ENCODE measurements at regions not wholly inside any gene's neighbourhood (a gene's known extent, or its start where the extent isn't known, plus 50 kb on each side); places are given as distances from the start of the nearest gene placed in this dataset.
"Not testable (repeated sequence)": the region's sequence is repeated elsewhere in the genome, so short reads cannot be mapped to it uniquely, and the experiment has no call there.

- DNase-seq: no peak
These were observed 443.7 kb upstream of the GRM3 start for GRCh38 chr7:86199881-86200614.

DNA sequence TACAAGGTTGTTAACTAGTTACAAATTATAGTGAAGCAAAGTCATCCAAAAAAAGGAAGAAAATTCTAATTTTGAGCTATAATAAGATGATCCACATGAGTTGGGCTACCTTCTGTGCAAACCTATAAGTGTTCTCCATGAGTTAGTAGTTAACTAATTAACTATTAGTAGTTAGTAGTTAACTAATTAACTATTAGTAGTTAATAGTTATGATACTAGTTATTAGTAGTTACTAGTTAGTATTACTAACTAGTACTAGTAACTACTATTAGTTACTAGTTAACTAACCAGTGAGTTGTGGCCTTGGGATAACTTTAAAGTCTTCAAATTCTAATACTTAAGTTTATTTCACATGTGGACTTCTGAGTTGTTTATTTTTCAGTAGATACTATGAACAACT lies 453.4 kb upstream of the GRM3 start:
- DNase-seq: no peak

DNA sequence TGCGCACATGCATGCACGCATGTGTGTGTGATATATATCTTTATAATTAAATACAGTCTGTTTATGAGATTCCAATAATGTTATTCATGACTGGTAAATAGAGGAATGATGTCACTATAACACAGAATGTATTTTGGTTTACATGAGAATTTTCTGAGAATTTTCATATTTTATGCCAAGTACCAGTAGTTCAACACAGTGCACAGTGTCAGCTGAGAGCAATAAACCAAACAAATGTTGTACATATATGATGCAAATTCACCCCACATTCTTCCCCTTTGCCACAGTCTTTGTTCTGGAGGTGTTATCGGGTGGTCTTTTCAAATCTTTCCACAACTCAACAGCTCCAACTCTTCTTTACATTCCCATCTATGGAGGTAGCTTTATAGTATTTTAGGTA lies 462.2 kb upstream of the GRM3 start:
- DNase-seq: no peak

GRCh38 chr7:86164827-86165226 lies 478.9 kb upstream of the GRM3 start:
- no peak for DNase-seq

DNA sequence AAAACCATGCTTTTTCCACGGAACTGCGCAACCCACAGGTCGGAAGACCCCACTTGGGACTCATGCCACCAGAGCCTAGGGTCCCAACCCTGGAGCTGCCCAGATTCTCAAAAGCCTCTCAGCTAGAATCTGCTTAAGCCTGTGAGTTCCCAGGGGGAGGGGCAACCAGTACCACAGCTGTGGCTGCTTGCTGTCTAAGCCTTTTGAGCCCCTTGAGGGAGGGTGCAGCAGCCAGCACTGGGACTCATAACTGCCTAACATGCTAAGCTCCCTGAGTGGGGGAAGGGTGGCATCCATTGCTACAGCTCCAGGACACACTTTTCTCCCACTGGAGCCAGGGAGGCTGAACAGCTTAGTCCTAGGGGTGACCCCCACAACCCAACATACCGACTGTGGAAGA lies 485.6 kb upstream of the GRM3 start:
- DNase-seq: no peak

GRCh38 chr7:86155623-86156022 lies 488.1 kb upstream of the GRM3 start:
- no peak for DNase-seq

DNA sequence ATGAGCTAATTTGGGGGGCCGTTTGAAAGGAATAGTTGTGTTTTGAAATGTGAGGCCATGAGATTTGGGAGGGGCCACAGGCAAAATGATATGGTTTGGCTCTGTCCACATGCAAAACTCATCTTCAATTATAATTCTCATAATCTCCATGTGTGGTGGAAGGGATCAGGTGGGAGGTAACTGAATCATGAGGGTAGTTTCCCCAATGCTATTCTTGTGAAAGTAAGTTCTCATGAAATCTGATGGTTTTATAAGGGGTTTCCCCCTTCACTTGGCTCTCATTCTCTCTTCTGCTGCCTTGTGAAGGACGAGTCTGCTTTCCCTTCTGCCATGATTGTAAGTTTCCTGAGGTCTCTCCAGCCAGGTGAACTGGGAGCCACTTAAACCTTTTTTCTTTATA lies 490.8 kb upstream of the GRM3 start:
- no peak for DNase-seq

DNA sequence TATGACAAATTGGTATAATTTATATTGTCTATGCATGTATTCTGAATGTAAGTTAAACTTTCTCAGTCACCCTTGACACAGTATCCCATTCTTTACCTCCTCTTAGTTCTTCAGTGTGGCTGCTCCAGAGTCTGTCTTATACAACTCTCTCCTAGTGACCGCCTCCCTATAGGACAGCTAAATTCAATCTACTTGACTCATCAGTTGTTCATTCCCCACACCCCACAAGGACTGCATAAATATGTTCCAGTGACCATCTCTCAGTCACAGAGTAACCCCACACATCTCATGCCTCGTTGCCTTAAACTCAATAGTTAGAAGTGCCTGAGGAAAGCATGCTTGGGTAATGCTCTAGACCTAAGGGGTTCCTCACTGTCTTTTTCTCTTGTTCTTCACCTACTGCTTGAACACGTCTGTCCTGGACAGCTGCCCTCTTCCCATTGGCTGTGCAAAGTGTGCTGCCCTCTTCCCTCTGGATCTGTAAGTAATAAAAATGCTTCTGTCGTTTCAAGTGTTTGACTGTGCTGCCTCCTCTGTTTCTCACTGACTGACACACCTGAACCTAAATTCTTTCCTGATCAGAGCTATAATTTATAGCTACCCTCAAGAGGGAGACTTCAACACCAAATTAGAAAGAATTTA lies 494.6 kb upstream of the GRM3 start:
- DNase-seq: no peak

- DNase-seq: no peak
These were observed 495.2 kb upstream of the GRM3 start for GRCh38 chr7:86148501-86148900.

GRCh38 chr7:86137343-86137742 lies 506.4 kb upstream of the GRM3 start:
- no peak for DNase-seq

DNA sequence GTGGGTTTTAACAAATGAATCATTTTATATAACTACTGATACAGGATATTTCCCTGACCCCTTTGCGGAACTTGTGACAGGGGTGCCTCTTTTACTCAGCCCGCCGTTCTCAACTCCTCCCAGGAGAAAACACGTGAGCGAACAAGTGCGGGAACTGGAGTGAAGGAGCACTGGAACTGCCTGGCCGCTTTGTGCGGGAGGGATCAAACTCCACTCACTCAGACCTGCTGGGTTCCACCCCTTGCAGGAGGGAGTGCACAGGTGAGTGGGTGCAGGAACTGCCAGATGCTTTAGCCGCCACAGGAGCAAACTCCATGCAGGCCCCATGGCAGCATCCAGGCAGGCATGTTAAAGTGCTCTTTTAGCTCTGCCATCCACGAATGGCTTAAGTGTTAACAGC lies 513.4 kb upstream of the GRM3 start:
- DNase-seq: no peak

DNA sequence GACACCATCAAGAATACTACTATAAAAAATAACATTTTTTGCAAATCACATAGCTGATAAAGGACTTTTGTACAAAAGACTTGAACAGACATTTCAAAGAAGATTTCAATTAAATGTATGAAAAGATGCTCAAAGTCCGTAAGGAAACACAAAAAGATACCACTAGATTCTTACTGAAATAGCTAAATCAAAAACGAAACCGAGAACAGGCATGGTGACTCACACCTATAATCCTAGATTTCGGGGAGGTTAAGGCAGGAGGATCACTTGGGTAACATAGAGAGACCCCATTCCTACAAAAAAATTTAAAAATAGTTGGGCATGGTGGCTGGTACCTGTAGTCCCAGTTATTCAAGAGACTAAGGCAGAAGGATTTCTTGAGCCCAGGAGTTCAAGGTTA lies 520.2 kb upstream of the GRM3 start:
- no peak for DNase-seq

GRCh38 chr7:86094166-86094669 lies 549.5 kb upstream of the GRM3 start:
- no peak for DNase-seq

GRCh38 chr7:86091369-86091768 lies 552.3 kb upstream of the GRM3 start:
- DNase-seq: no peak

DNA sequence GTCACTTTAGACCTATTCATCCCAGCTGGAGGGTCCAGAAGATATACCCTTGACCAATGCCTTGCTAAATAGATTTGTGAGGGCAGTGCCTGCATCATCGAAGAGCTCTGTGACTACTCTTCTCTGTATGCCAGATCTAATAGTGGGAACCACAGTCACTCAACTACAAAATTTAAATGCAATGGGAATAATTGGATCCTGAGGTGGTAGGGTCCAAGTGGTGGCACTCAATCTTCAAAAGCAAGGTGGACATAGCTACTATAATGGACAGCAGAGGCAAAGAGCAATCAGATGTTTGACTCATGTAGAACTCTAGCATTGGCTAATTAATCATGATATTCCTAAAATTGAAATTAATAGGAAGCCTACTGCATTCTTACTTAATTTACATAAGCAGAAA lies 554.3 kb upstream of the GRM3 start:
- no peak for DNase-seq

DNA sequence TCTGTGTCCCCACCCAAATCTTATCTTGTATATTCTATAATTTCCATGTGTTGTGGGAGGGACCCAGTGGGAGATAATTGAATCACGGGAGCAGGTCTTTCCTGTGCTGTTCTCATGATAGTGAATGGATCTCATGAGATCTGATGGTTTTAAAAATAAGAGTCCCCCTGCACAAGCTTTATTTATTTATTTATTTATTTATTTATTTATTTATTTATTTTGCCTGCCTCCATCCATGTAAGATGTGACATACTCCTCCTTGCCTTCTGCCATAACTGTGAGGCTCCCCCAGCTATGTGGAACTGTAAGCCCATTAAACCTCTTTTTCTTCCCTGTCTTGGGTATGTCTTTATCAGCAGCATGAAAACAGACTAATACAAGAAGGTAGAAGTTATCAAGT lies 579.1 kb upstream of the GRM3 start:
- DNase-seq: not testable (repeated sequence)

DNA sequence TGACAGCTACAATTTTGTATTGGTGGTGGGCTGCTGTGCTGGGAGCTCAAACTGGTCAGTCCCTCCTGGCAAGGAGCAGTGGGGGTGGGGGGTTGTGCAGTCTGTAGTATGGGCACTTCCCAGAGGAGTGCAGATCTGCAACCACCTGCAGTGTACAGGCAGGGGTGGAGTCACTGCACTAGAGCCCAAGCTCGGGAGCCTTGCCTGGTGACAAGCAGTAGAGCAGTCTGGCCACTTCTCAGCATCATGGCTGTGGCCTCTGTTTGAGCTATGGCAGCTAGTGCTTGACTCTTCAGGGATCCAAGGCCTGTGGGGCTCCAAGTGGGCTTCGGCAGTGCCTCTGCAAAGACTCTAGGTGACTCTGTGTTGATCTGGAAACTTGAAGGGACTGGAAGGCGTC lies 585.1 kb upstream of the GRM3 start:
- DNase-seq: no peak

DNA sequence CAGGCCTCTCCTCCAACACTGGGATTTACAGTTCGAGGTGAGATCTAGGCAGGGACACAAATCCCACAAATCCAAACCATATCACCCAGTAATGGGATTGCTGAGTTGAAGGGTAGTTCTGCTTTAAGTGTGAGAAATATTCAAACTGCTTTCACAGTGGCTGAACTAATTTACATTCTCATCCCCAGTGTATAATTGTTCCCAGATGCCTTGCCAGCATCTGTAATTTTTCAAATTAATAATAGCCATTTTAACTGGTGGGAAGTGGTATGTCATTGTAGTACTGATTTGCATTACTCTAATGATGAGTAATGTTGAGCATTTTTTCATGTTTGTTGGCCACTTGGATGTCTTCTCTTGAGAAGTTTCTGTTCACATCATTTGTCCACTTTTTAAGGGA lies 592.8 kb upstream of the GRM3 start:
- DNase-seq: no peak

DNA sequence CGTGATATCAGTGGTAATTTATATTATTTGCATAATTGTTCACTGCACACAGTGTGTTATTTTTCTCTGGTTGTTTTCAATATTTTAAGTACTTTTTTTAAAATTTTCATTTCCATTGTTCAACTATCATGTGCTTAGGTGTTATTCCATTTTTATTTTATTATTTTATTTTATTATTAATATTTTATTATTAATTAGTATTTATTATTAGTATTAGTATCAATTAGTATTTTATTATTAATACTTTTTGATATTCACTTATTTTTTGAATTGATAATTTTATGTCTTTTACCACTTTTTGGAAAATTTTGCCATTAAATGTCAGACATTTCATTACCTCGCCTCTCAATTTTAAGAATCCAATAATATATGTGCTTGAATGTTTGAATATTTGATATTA lies 593.8 kb upstream of the GRM3 start:
- no peak for DNase-seq

DNA sequence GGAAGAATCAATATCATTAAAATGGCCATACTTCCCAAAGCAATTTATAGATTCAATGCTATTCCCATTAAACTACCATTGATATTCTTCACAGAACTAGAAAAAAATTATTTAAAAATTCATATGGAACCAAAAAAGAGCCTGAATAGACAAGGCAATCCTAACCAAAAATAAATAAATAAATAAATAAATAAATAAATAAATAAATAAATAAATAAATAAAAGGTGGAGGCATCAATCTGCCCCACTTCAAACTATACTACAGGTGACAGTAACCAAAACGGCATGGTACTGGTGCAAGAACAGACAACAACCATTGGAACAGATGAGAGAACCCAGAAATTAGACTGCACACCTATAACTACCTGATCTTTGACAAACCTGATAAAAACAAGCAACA lies 598.5 kb upstream of the GRM3 start:
- not testable (repeated sequence) for DNase-seq

GRCh38 chr7:86025807-86026206 lies 617.9 kb upstream of the GRM3 start:
- DNase-seq: no peak

DNA sequence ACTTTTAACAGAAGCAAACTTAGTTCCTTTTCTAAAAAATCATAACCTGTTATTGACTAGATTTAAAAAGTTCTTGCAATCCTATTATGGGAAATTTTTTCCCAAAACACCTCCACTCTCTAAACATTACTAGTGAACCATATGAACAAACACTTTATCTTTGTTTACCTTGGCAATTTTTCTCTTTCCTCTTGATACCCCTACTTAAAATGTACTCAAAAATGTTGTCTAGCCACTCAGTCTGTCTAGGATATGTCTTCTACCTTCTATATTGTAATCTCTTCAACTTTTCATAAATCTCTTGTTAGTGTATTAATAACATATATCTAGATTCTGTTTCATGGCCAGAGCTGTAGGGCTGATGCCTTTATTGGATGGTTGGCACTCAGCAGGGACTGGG lies 630.0 kb upstream of the GRM3 start:
- no peak for DNase-seq

GRCh38 chr7:86012971-86013370 lies 630.7 kb upstream of the GRM3 start:
- no peak for DNase-seq

GRCh38 chr7:86008898-86009297 lies 634.8 kb upstream of the GRM3 start:
- no peak for DNase-seq

DNA sequence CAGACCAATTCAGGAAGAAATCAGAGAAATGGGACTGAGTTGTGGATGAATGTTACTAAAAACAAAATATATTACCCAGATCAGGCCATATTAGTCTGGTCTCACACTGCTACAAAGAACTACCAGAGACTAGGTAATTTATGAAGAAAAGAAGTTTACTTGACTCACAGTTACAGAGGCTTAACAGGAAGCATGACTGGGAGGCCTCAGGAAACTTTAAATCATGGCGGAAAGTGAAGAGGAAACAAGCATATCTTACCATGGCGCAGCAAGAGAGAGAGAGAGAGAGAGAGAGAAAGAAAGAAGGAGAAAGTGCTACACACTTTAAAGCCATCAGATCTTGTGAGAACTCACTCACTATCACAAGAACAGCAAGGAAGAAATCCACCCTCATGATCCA lies 636.8 kb upstream of the GRM3 start:
- DNase-seq: no peak

All from stimulated activated CD4-positive, alpha-beta T cell treated with anti-CD3 and anti-CD28 coated beads, Interleukin-4, amount 100 ng/mL, for 24 hours (primary cell).